22Rv1 (cell line): ENCODE measurements at regions not wholly inside any gene's neighbourhood (a gene's known extent, or its start where the extent isn't known, plus 50 kb on each side); places are given as distances from the start of the nearest gene placed in this dataset.
"Not testable (repeated sequence)": the region's sequence is repeated elsewhere in the genome, so short reads cannot be mapped to it uniquely, and the experiment has no call there.

Experiments used
- H3K27ac ChIP-seq: fragments of 450-650 bp; 2 replicates; pipeline ENCODE4 v1.5.1; 2017
- CTCF ChIP-seq: fragments of 450-650 bp; IDR thresholded peaks from 2 replicates; pipeline ENCODE4 v1.5.1; 2017; ENCODE audit warnings: mild to moderate bottlenecking
- ZFX ChIP-seq: fragments of 450-650 bp; IDR thresholded peaks from 2 replicates; pipeline ENCODE4 v1.6.1; 2017; ENCODE audit warnings: antibody characterized with exemption, borderline replicate concordance

- no peak overlapping the region for H3K27ac ChIP-seq
- no peak for TF ChIP-seq CTCF
- TF ChIP-seq ZFX: no peak
Observed at GRCh38 chr13:103473081-103473480, 406.9 kb upstream of the SLC10A2 start.

- no peak overlapping the region for H3K27ac ChIP-seq
- no peak for TF ChIP-seq CTCF
- no peak for TF ChIP-seq ZFX
Observed at GRCh38 chr13:103471896-103472295, 405.7 kb upstream of the SLC10A2 start.

GRCh38 chr13:103469771-103470170, 403.6 kb upstream of the SLC10A2 start:
- H3K27ac ChIP-seq: no peak overlapping the region
- no peak for TF ChIP-seq ZFX
- TF ChIP-seq CTCF: no peak

- H3K27ac ChIP-seq: no peak overlapping the region
- TF ChIP-seq ZFX (no peak), CTCF (no peak)
Observed at GRCh38 chr13:103466761-103467160, 400.5 kb upstream of the SLC10A2 start.

- H3K27ac ChIP-seq: not testable (repeated sequence)
Observed at GRCh38 chr13:103460246-103460645, 394.0 kb upstream of the SLC10A2 start.

GRCh38 chr13:103457050-103457449, 390.8 kb upstream of the SLC10A2 start:
- not testable (repeated sequence) for H3K27ac ChIP-seq

- no peak for TF ChIP-seq ZFX
- no peak for TF ChIP-seq CTCF
- no peak overlapping the region for H3K27ac ChIP-seq
Observed at GRCh38 chr13:103451656-103452055, 385.4 kb upstream of the SLC10A2 start.

GRCh38 chr13:103443604-103444003, 377.4 kb upstream of the SLC10A2 start:
- no peak for TF ChIP-seq CTCF
- TF ChIP-seq ZFX: no peak
- no peak overlapping the region for H3K27ac ChIP-seq
